Large intestine (tissue), 3 donors: ENCODE measurements at regions not wholly inside any gene's neighbourhood (a gene's known extent, or its start where the extent isn't known, plus 50 kb on each side); places are given as distances from the start of the nearest gene placed in this dataset.

Source experiments
- DNase-seq, 2 donors: peaks; one replicate each; pipeline versions ENCODE4 v3.0.0 to v3.0.0-alpha.2; 2013
- H3K27ac ChIP-seq: one replicate; pipeline ENCODE4 v1.5.1; 2013; ENCODE audit warnings: low read length
- H3K27me3 ChIP-seq: 2 replicates; pipeline ENCODE4 v1.6.1; 2013; ENCODE audit warnings: low read length; ENCODE audit not compliant: control insufficient read depth, insufficient read depth
- H3K36me3 ChIP-seq: 2 replicates; pipeline ENCODE4 v1.6.1; 2013; ENCODE audit warnings: low read length; ENCODE audit not compliant: control insufficient read depth, insufficient read depth
- H3K4me1 ChIP-seq: one replicate; pipeline ENCODE4 v1.6.1; 2013; ENCODE audit warnings: low read length; ENCODE audit not compliant: control insufficient read depth, insufficient read depth
- H3K4me3 ChIP-seq: one replicate; pipeline ENCODE4 v1.5.1; 2013; ENCODE audit warnings: low read length
- H3K9me3 ChIP-seq: one replicate; pipeline ENCODE4 v1.6.1; 2013; ENCODE audit warnings: mild to moderate bottlenecking, low read depth, low read length, moderate library complexity; ENCODE audit not compliant: control insufficient read depth
- WGBS: methylation state at CpG from one replicate; pipeline ENCODE4 v1.1.5; 2013; ENCODE audit warnings: low lambda C conversion rate; ENCODE audit not compliant: insufficient coverage; 5-methylcytosine and 5-hydroxymethylcytosine counted together

- no peak overlapping the region for H3K27ac ChIP-seq
Measured at GRCh38 chr3:127457546-127458145, 132.9 kb downstream of the TPRA1 start.

GRCh38 chr3:127457094-127457475 is 133.4 kb downstream of the TPRA1 start:
- Histone ChIP-seq H3K9me3 (peaks cover 13% of the 10 kb centered on the region), H3K36me3 (no peaks in the 10 kb centered on the region), H3K27me3 (peaks cover 85% of the 10 kb centered on the region), H3K4me1 (peaks cover 4% of the 10 kb centered on the region), H3K27ac (no peak overlapping the region), H3K4me3 (no peak overlapping the region)
- peak in 1 of 2 donors; percentile 7 for DNase-seq
- WGBS, result no CpG with 5 or more reads among the region's 27 CpGs

More at GRCh38 chr3:127457546-127458145, 132.9 kb downstream of the TPRA1 start:
- H3K36me3 ChIP-seq, result no peaks in the 10 kb centered on the region
- peaks cover 80% of the 10 kb centered on the region for H3K27me3 ChIP-seq
- peaks cover 4% of the 10 kb centered on the region for H3K4me1 ChIP-seq
- H3K9me3 ChIP-seq, result peaks cover 13% of the 10 kb centered on the region
- WGBS, result 44% methylated on average over 1 of the region's 6 CpGs
- H3K4me3 ChIP-seq, result no peak overlapping the region
- DNase-seq, result no peak

- H3K4me1 ChIP-seq, result peaks cover 4% of the 10 kb centered on the region
- H3K4me3 ChIP-seq, result no peak overlapping the region
- WGBS, result no CpG with 5 or more reads among the region's 24 CpGs
- no peaks in the 10 kb centered on the region for H3K36me3 ChIP-seq
- peaks cover 88% of the 10 kb centered on the region for H3K27me3 ChIP-seq
- H3K27ac ChIP-seq, result no peak overlapping the region
- no peak for DNase-seq
- peaks cover 13% of the 10 kb centered on the region for H3K9me3 ChIP-seq
Measured at GRCh38 chr3:127456471-127457093, 134.0 kb downstream of the TPRA1 start.

GRCh38 chr3:127455541-127456450 is 134.7 kb downstream of the TPRA1 start:
- H3K27ac ChIP-seq, result no peak overlapping the region
- no peaks in the 10 kb centered on the region for H3K36me3 ChIP-seq
- peak; percentile 51 to 52 for DNase-seq
- H3K4me1 ChIP-seq, result peaks cover 4% of the 10 kb centered on the region
- H3K9me3 ChIP-seq, result peaks cover 13% of the 10 kb centered on the region
- no peak overlapping the region for H3K4me3 ChIP-seq
- H3K27me3 ChIP-seq, result peaks cover 88% of the 10 kb centered on the region
- WGBS, result no CpG with 5 or more reads among the region's 67 CpGs

GRCh38 chr3:127454968-127455367 is 135.6 kb downstream of the TPRA1 start:
- no peak overlapping the region for H3K27ac ChIP-seq
- peaks cover 81% of the 10 kb centered on the region for H3K27me3 ChIP-seq
- H3K4me3 ChIP-seq, result no peak overlapping the region
- H3K36me3 ChIP-seq, result no peaks in the 10 kb centered on the region
- WGBS, result no CpG with 5 or more reads among the region's 8 CpGs
- H3K4me1 ChIP-seq, result peaks cover 4% of the 10 kb centered on the region
- peaks cover 13% of the 10 kb centered on the region for H3K9me3 ChIP-seq
- no peak for DNase-seq

- H3K27me3 ChIP-seq, result peaks cover 72% of the 10 kb centered on the region
Measured at GRCh38 chr3:127454051-127454450, 136.5 kb downstream of the TPRA1 start.

GRCh38 chr3:127452321-127452821 is 138.2 kb downstream of the TPRA1 start:
- no peaks in the 10 kb centered on the region for H3K36me3 ChIP-seq
- H3K4me3 ChIP-seq, result no peak overlapping the region
- peaks cover 13% of the 10 kb centered on the region for H3K9me3 ChIP-seq
- H3K4me1 ChIP-seq, result peaks cover 4% of the 10 kb centered on the region
- no peak for DNase-seq
- WGBS, result no CpG with 5 or more reads among the region's 7 CpGs
- H3K27ac ChIP-seq, result no peak overlapping the region
- H3K27me3 ChIP-seq, result peaks cover 56% of the 10 kb centered on the region

More at GRCh38 chr3:127454051-127454450, 136.5 kb downstream of the TPRA1 start:
- Histone ChIP-seq H3K4me3 (no peak overlapping the region), H3K36me3 (no peaks in the 10 kb centered on the region), H3K9me3 (peaks cover 13% of the 10 kb centered on the region), H3K4me1 (peaks cover 4% of the 10 kb centered on the region), H3K27ac (no peak overlapping the region)
- DNase-seq, result no peak
- no CpG with 5 or more reads among the region's 1 CpG for WGBS

GRCh38 chr3:127451321-127451720 is 139.2 kb downstream of the TPRA1 start:
- Histone ChIP-seq H3K27me3 (peaks cover 45% of the 10 kb centered on the region), H3K36me3 (no peaks in the 10 kb centered on the region), H3K27ac (no peak overlapping the region), H3K4me3 (no peak overlapping the region), H3K4me1 (peaks cover 2% of the 10 kb centered on the region), H3K9me3 (peaks cover 4% of the 10 kb centered on the region)
- WGBS, result no CpG with 5 or more reads among the region's 4 CpGs
- no peak for DNase-seq

- H3K9me3 ChIP-seq, result no peaks in the 10 kb centered on the region
- H3K4me3 ChIP-seq, result no peak overlapping the region
- no peaks in the 10 kb centered on the region for H3K4me1 ChIP-seq
- WGBS, result no CpG with 5 or more reads among the region's 8 CpGs
- H3K27ac ChIP-seq, result no peak overlapping the region
- no peak for DNase-seq
- peaks cover 36% of the 10 kb centered on the region for H3K27me3 ChIP-seq
- no peaks in the 10 kb centered on the region for H3K36me3 ChIP-seq
Measured at GRCh38 chr3:127450331-127450730, 140.2 kb downstream of the TPRA1 start.

GRCh38 chr3:127449486-127450212 is 140.9 kb downstream of the TPRA1 start:
- H3K36me3 ChIP-seq, result no peaks in the 10 kb centered on the region
- no peak overlapping the region for H3K4me3 ChIP-seq
- H3K27me3 ChIP-seq, result peaks cover 29% of the 10 kb centered on the region
- H3K9me3 ChIP-seq, result no peaks in the 10 kb centered on the region
- no peak overlapping the region for H3K27ac ChIP-seq
- no peaks in the 10 kb centered on the region for H3K4me1 ChIP-seq
- no peak for DNase-seq
- no CpG with 5 or more reads among the region's 8 CpGs for WGBS
